Stimulated activated CD8-positive, alpha-beta memory T cell treated with anti-CD3 and anti-CD28 coated beads, Interleukin-4, amount 100 ng/mL, for 48 hours (primary cell): ENCODE measurements at regions not wholly inside any gene's neighbourhood (a gene's known extent, or its start where the extent isn't known, plus 50 kb on each side); places are given as distances from the start of the nearest gene placed in this dataset.
"Not testable (repeated sequence)": the region's sequence is repeated elsewhere in the genome, so short reads cannot be mapped to it uniquely, and the experiment has no call there.

ENCODE experiments used
- DNase-seq: peaks from one replicate; pipeline ENCODE4 v3.0.0-alpha.2; 2020

DNA sequence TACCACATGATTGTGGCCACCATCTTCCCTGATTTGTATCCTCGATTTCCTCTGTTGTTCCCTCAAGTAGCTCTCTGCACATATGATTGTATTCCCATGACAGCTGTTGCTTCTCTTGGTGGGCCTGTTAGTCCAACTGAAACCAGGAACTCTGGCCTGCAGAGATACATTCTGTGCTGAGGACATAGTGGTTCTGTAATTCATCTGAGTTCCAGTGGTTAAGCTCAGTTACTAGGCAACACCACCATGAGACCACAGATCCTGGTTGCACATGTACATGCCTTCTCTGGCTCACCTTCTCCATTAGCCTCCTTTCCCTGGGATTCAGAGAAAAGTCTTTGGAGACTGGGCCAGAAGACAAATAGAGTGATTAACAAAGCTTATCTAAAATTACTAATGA lies 172.1 kb upstream of the SLC7A11 start:
- DNase-seq, result no peak

DNA sequence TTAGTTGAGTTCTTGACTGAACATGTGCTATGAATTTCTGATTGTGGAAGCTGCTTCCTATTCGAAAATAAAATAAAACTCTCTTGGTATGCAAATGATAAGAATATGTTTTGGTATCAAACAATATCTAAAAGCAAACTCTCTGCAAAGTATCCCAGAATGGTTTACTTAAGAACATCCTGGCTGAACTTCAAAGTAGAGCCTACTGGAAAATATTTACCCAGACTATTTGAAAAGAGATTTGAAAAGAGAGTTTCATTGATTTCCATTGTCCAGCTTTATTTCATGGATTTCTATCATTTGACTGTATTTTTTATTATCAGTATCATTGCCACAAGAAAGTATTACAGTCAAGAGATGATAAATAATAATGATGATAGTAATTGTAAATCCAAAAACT lies 171.1 kb upstream of the SLC7A11 start:
- DNase-seq, result no peak

DNA sequence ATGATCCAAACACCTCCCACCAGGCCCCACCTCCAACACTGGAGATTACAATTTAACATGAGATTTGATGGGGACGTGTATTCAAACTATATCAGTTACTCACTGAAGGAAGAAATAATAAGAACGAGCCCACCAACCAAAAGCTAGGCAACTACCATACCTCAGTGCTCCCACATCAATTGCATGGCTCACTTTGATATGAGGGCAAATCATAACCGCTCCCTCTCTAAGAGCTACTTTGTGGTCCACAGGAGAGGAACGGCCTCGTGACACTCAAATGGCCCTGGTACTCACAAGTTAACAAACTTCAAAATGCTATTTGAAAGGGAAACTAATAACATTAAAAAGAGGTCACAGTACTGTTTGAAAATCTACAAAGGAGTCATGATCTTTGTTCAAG lies 170.7 kb upstream of the SLC7A11 start:
- DNase-seq, result no peak

DNA sequence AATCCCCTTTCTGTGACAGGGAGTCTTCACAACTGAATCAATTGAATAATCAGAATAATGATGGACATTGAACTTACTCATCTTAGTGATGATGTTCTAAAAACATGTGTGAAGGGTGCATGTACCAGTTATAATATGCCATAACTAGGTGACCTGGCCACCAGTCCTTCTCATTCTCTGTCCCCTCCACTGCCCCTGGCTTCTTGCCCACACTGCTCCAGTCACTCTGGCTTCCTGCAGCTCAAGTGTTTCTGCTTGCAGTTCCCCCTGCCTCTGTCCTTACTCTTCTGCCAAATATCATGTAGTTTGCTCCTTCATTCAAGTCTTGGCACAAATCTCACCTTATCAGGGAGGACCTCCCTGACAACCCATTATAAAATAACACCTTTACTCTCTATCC lies 168.1 kb upstream of the SLC7A11 start:
- DNase-seq, result no peak

DNA sequence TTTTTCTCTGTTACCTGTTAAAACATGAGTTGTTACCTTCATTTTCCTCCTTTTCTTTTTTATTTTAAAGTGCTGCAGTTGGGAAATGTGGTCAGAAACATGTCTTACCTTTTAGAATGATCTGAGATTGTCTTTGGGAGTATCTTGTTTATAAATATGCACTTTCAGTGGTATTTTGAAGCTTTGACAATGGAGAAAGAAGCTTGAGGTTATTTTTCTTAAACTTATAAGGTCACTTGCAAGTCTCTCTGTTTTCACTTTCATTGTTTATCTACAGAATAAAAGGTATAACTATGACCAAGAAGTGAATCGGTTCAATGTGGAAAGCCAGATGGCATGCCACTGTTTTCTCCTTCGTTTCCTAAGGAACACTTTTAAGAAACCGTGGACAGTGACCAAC lies 167.5 kb upstream of the SLC7A11 start:
- no peak for DNase-seq

DNA sequence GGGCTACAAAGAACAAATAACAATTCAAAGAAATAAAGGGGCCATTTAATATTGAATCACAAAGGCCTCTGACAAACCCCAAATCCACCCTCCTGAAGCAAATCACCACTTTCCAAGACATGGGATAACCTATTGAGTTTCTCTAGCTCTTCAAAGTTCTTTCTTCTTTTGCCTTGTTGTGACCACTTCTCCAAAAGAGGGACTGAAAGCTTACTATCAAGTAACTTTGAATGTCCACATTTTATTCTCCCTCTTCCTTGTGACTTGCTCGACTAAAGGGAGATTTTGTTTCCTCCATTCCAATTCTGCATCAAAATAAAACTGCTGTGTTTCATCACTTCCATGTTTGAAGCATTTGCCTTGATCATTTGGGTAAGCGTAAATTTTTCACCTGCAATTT lies 166.6 kb upstream of the SLC7A11 start:
- no peak for DNase-seq

DNA sequence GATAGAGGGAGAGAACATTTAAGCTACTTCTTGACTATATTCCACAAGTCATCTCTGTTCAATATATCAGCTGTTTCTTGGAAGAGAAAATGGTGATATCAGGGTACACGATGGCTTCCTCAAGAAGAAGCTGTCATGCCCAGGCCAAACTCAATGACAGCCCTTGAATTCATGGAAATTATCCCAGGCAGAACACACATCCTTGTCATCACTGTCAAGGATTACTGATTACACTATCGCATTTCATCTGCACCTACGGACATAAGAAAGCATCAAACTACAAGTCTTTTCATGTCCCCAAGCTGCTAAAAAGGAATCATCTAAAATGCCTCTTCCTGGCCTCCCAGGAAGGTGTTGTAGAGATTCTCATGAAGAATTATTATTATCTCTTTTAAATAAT lies 165.2 kb upstream of the SLC7A11 start:
- DNase-seq, result no peak

DNA sequence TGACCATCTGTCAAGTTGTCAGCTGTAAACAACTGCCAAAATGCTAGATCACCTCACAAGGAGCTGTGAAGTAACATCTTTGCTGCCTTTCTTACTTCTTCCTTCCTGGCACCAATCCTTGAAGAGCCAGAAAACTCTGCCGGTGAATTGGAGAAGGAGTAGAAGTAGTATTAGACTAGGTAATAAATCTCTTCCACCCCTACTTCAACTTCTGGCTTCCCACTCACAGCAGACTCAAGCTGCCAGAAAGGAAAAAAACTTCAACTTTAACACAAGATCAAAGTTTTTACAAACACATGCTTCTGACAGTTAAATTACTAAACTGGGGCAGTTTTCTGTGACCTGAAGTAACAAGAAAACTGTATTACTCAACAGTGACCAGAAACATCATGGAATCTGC lies 164.7 kb upstream of the SLC7A11 start:
- DNase-seq, result no peak

DNA sequence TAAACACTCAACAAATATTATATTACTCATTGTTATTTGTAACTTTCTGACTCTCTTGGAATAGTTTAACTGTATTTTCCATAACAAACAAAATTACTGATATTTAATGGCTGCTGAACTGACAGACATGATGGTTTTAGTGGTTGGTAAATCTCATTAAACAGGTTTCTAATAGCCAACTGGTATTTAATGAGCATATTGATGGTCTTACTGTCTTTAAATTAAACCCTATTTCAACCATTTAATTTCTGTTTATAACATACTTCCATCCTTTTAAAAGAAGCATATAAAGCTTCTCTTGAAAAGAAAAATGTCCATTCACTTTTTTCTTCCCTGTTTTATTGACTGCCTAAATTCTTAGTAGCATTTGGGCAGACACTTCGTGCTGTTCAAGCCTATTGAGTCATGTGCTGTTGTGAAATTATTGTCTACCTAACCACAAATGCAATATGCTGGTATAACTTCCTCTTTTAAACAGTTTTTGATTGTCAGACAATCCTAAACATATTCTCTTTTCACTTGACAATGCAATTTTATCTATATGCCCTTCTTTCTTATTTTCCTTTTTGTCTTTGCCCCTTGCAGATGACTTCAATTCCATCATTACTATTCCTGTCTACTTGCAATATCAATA lies 163.9 kb upstream of the SLC7A11 start:
- DNase-seq, result no peak

DNA sequence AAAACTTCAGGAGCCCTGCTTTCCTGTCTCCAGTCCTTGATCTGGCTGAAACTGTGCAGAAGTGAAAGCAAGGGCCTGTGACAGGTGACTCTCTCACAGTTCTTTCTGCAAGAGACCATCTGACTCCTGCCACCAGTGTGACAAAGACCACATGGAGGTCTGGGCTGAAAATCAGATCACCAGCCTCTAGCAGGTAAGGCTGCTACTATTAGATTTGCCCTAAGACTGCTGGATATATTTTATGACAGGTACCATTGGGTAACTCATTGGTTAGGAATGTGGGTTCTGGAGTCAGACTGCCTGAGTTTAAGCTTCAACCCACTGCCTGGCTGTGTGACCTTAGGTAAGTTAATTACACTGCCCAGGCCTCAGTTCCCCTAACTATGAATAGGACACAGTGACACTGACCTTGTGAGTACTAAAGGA lies 163.3 kb upstream of the SLC7A11 start:
- no peak for DNase-seq

DNA sequence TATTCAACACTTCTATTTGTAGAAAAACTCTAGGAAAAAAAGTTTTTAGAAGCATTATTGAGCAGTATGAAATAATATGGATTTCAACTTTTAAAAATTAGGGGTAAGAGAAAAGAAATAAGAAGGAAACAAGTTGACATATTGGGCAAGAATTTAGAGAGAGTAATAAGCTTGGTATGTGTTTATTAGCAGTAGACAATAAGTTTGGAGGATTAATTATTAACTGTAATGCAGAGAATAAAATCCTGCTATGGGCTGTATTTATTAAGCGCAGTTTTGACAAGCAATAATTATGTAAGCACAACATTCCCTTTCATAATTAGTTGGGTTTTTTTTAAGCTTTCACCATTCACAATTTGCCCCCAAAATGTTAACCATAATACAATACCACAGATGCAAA lies 162.7 kb upstream of the SLC7A11 start:
- no peak for DNase-seq

DNA sequence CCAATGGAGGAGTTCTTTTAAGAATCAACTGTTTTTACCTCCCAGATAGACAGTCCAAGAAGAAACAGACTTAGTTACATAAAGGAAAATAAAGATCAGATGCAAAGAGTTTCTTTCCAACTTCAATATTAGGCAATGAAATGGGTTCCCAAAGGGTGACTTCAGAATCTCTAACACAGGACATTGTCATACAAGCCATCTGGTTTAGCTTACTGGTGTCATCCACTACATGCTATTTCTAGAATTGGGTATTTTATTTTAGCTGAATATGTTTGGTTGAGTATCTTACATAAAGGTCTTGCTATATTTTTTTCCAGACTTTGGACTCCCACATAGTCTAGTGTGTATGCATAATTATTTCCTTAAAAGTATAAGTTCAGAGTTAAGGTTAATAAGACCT lies 162.1 kb upstream of the SLC7A11 start:
- DNase-seq, result no peak

DNA sequence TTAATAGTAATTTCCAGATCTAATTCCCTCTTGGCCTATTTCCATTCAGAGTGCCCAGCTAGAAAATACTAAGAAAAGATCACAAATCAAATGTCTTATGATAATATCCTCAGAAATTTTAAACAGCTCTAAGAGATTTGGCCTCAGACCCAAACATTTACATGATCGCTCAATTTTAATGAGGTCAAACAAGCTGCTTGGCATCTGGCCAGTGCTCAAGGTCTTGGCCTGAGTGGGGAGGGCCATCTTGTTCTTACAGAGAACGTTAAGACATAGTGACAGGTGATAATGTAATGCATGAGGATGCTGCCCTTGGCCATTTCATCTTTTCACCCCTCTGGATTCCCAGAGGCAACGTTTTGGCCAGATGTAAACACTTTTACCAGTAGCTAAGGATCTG lies 159.2 kb upstream of the SLC7A11 start:
- DNase-seq, result no peak

DNA sequence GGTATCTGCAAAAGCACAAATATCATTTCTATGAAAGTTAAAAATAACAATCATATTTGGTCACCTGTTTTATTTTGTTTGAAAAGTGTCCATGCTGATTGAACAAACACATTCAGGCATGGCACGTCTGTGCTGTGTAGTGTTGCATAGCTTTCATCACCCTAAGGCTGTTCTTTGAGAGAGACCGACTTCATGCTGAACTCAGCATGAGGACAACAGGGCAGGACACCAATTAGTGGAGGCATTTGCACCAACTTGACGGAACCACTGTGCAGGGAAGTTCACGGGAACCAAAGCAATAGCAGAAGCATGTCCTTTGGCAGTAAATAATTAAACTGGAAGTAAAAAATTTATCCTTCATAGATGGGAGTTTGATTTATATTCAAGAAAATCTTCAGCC lies 158.4 kb upstream of the SLC7A11 start:
- no peak for DNase-seq

DNA sequence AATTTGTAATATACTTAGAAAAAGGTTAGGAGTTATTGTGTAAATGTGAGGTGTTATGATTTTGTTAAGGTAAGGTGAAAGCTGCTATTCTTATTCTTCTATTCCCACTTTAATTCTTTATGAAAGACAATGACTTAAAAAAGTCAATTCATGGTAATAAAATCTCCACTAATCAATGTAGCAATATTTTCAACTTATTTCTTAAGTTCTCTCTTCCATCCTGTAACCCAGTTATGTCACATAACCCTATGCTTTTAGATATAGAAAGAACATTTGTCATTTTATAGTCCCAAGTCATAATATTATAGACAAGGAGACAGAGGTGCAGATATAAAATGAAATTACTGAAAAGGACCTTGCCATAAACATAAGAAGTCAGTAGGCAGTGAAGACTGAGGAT lies 157.9 kb upstream of the SLC7A11 start:
- DNase-seq, result no peak

DNA sequence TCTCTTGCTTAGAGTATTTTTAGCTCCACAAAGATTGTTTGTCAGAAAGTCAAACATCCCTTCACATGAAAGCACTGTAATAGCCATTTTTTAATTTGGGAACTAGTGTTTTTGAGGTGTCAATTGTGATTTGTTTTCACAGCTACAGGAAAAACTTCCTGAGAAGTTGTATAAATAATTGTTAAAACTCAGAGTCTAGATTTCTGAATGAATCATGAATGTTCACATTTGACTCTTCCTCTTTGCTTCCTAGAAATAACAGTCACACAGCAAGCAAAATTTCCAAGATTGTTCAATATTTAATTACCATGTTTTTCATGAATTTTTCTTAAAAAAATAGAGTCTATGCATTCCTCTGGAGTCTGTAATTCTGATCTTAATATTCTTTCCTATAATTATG lies 156.9 kb upstream of the SLC7A11 start:
- DNase-seq, result no peak

DNA sequence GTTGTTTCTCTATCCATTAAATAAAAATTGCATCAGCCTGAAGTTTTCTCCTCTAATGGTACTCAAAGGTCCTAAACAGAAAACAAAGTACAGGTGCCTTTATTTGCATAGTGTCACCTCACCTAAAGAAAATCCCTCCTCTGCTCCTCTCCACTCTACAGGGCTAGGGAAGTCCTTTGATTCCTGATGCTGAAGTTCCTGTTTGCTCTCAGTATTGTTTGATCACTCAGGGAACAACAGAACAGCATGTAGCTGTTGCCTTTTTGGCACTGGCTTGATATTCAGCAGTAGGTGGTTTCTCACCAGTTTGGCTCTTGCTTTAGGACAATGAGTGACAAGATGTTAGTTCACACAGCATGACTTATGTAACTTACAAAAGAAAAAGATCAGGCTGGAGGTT lies 156.2 kb upstream of the SLC7A11 start:
- DNase-seq, result no peak

DNA sequence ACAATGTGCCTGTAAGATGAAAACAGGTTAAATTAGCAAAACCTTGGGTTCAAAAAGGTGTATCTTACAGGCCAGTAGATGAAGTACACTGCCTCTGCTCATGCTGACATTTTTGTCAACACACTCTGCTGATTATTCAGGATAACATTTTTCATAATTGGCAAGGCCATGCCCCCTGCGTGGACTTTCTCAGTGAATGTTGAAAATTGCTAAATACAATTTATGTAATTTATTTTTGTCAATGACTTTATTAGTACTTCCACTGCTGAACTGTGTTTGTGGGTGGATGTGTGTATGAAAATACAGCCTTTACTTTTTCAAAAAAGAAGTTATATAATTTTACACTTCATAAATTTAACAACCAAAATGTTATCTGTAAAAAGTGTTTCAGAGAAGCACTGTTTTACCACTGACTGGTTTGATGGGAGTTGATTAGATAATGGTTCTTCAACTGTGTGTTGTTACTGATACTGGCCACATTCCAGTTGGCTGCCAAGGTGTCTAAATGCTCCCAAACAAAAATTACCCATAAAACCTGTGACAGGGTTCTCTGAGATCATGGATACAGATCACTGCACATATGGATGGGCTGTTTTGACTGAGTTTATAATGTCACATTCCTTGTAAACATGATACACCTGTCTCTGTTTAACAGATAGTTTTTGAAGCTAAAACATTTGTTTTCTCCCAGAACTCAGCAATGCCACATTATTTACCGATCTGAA lies 151.9 kb upstream of the SLC7A11 start:
- DNase-seq, result no peak

DNA sequence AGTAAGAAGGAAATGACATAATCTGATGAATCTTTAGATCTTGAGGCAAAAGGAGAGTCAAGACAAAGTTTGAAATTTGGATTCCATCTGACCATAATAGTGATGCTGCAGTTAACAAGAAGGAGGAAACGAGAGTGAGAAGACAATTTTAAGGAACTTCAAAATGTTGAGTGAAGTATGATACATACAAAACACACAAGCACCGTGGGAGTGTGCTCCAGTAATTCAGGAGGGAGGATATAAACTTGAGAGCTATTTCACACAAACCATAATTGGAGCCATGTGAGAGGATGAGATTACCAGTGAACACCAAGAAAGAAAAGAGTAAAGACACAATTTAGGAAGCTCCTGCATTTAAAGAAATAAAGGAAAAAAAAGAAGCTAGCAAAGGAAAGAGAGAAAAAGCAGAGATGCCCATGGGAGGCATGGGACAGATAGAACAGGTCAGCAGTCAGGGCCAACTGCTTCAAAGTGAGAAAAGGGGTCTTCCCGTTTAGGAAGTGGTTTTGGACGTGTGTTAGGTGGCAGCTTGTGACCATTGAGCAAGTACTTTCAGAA lies 150.7 kb upstream of the SLC7A11 start:
- no peak for DNase-seq

DNA sequence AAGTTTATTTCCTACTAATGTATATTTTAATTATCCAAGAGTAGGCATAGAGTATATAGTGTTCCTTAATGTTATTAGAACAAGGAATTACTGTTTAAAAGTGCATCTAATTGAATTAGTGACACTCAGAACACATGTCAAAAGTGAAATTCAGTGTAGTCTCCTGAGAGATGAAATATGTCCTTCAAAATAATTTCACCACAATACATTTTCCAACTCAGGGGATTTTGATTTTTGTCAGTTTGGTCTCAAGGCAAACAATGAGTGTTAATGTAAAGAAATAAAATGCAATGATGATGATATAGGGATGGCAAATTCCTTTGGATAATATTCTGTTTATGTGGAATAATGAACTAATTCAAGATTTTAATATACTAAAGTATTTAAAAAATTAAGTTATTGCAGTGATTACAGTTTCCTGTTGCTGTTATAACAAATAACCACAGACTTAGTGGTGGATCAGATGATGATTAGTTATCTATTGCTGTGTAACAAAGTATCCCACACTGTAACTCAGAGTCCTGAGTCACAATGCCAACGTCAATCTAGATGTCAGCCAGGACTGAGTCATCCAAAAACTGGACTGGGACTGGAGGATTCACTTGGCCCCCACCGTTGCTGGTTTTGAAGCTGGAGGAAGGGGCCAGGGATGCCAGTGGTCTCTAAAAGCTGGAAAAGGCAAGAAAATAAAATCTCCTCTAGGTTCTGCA lies 148.0 kb upstream of the SLC7A11 start:
- DNase-seq, result no peak

DNA sequence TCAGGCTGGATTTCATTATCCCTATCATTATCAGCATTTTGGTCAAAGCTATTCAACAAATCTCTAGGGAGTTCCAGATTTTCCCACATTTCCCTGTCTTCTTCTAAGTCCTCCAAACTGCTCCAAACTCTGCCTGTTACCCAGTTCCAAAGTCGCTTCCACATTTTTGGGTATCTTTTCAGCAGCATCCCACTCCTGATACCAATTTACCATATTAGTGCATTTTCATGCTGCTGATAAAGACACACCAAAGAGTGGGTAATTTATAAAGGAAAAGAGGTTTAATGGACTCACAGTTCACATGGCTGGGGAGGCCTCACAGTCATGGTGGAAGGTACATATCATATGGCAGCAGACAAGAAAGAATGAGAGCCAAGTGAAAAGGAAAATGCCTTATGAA lies 132.8 kb upstream of the SLC7A11 start:
- DNase-seq, result no peak

DNA sequence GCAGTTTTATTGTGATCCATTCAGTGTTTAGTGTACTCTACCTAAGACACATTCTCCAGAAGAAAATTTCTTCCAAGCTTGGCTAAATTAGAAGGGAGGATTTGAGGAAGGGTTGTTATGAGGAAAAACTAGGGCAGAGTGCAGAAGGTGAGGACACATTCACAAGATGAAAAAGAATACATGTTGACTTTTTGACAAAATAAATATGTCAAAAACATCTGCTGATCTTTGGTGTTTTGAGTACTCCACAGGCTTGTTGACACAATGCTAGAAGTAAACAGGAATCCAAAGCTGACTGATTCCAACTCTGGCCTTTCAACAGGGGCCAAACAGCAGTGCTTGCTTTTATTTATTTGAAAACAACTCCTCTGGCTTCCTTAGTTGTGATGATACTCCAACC lies 125.8 kb upstream of the SLC7A11 start:
- DNase-seq, result no peak

DNA sequence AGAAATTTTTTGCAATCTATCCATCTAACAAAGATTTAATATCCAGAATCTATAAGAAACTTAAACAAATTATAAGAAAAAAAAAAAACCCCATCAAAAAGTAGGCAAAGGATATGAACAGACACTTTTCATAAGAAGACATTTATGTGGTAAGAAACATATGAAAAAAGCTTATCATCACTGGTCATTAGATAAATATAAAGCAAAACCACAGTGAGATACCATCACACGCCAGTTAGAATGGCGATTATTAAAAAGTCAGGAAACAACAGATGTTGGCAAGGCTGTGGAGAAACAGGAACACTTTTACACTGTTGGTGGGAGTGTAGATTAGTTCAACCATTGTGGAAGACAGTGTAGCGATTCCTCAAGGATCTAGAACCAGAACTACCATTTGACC lies 110.3 kb upstream of the SLC7A11 start:
- not testable (repeated sequence) for DNase-seq

DNA sequence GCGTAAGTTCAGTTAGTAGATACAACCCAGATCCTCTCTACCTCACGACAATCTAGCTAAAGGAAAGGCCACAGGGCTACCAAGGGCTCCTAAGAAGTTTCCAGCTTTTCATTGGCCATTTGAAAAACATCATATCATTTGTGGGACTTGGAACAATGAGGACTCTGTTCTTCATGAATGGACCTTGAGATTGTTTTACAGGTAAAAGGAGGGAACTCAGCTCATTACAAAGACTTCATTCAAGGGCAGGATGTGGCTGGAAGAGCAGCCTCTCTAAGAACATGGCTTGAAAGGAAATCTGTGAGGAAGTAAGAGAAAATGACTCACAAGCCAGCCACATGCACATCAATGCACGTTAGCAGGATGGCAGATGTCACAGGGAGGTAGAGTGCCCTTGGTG lies 105.9 kb upstream of the SLC7A11 start:
- no peak for DNase-seq
